ENCODE measurements at regions not wholly inside any gene's neighbourhood (a gene's known extent, or its start where the extent isn't known, plus 50 kb on each side); places are given as distances from the start of the nearest gene placed in this dataset.

DNA sequence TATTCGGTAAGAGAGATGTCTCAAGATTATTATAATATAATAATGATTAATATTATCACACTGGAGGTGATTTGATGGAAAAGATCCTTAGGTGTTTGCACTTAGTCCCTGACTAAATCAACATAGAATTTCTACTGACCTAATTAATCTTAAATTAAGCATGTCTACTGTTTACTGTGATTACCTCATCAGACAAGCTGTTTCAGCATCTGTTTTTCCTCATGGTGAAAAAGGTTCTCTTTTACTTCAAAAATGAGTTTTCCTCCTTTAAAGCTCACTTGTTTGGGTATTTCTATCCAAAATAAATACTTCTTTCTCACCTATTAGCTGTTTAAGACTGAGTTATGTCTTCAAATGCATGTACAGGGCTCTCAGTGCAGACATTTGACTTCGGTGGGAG lies 407.8 kb downstream of the NKX6-1 start:
- Histone ChIP-seq H3K36me3 (no peaks in the 10 kb centered on the region), H3K9me3 (no peaks in the 10 kb centered on the region), H3K27me3 (no peaks in the 10 kb centered on the region), H3K4me3 (replicated peaks in 1 of 3) (no peak overlapping the region), H3K27ac (no peak overlapping the region), H3K4me1 (no peaks in the 10 kb centered on the region)
- 42 to 50% methylated on average over 2 of the region's 2 CpGs for WGBS, 2 donors
- intact Hi-C loops (cut with DNase I): no loop called here
- TF ChIP-seq, protein P1, sequence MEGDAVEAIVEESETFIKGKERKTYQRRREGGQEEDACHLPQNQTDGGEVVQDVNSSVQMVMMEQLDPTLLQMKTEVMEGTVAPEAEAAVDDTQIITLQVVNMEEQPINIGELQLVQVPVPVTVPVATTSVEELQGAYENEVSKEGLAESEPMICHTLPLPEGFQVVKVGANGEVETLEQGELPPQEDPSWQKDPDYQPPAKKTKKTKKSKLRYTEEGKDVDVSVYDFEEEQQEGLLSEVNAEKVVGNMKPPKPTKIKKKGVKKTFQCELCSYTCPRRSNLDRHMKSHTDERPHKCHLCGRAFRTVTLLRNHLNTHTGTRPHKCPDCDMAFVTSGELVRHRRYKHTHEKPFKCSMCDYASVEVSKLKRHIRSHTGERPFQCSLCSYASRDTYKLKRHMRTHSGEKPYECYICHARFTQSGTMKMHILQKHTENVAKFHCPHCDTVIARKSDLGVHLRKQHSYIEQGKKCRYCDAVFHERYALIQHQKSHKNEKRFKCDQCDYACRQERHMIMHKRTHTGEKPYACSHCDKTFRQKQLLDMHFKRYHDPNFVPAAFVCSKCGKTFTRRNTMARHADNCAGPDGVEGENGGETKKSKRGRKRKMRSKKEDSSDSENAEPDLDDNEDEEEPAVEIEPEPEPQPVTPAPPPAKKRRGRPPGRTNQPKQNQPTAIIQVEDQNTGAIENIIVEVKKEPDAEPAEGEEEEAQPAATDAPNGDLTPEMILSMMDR (IDR thresholded peaks at IDR 0.05): no peak
- TF ChIP-seq POLR2A (IDR thresholded peaks at IDR 0.05): no peak
- no peak for DNase-seq

DNA sequence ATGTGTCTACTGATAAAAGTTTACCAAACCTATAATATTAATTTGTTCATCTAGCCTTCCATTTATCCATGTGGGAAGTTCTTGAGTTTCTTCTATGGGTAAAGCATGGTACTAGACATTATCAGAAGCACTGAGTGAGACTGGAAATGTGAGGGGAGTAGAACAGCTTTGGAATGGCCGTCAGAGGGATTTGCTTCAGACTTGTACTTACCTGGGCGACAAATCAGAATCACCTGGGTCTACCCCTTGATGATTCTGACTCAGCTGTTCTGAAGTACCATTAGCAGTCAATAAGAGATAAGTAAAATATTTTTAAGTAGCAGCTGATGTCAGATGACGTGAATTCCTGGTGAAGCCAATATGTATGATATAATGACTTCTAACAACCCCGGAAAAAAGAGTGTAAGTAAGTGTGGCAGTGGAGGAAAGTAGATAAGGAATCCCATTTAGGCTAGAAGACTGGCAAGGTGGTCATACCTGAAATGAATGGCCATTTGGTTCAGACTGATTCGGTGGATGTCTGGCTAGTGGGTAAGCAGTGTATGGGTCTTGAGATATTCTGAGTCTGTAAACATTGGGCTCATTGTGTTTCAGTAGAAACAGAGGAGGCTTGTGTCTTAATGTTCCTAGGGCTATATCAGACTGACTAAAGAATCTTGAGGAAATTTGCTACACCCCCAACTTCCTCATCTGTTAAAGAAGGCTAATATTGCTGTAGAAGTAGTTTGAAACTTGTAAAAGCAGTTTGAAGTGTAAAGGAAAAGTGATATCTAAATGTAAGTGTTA lies 409.2 kb downstream of the NKX6-1 start:
- Histone ChIP-seq H3K27ac (no peak overlapping the region), H3K9me3 (no peaks in the 10 kb centered on the region), H3K4me1 (no peaks in the 10 kb centered on the region), H3K36me3 (no peaks in the 10 kb centered on the region), H3K27me3 (no peaks in the 10 kb centered on the region), H3K4me3 (replicated peaks in 1 of 3) (no peak overlapping the region)
- intact Hi-C loops (cut with DNase I): no loop called here
- TF ChIP-seq, protein P1 (IDR thresholded peaks at IDR 0.05): no peak
- no peak for TF ChIP-seq POLR2A (IDR thresholded peaks at IDR 0.05)
- no peak for DNase-seq
- 86 to 90% methylated on average over 5 of the region's 5 CpGs for WGBS, 2 donors

DNA sequence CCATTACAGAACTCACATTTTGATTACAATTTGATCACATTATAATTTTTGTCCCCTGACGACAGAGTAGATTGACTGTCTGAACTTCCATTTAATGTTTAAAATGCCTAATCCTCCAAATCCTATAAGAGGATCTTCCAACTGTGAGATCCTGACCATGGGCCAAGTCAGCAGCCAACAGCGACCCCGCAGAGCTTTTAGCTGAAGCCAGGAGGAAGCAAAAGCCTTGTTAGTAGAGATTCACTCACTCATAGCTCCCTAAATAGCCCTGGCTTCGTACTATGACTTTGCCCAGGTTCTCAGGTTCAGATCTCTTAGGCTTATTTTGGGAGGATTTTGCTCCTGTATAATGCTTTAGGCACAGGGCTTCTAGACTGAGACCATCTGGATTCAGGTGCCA lies 413.1 kb downstream of the NKX6-1 start:
- 78 to 89% methylated on average over 4 of the region's 4 CpGs for WGBS, 2 donors
- TF ChIP-seq, protein P1 (IDR thresholded peaks at IDR 0.05): no peak
- TF ChIP-seq POLR2A (IDR thresholded peaks at IDR 0.05): no peak
- Histone ChIP-seq H3K9me3 (no peaks in the 10 kb centered on the region), H3K27ac (no peak overlapping the region), H3K4me3 (replicated peaks in 1 of 3) (no peak overlapping the region), H3K27me3 (no peaks in the 10 kb centered on the region), H3K36me3 (no peaks in the 10 kb centered on the region), H3K4me1 (no peaks in the 10 kb centered on the region)
- DNase-seq: no peak
- intact Hi-C loops (cut with DNase I): no loop called here

DNA sequence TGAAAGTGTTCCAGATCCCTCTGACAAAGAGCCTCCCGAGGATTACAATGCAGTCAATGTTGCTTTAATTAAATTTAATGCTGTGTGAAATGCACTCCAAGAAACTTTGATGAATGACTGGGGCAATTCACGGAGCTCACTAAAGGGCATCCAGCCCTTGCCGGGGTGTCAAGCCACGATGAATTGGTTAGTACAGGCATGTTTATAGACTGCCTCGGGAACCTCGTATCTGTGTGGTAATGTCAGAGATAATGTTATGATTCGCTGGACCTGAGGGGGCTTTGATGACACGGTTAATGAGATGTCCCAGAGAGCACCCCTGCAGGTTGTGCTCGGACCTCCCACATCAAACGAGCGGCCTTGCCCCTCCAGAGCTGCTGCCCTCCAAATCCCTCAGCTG lies 428.8 kb downstream of the NKX6-1 start:
- Histone ChIP-seq H3K36me3 (no peaks in the 10 kb centered on the region), H3K9me3 (no peaks in the 10 kb centered on the region), H3K4me3 (replicated peaks in 1 of 3) (no peak overlapping the region), H3K27me3 (no peaks in the 10 kb centered on the region), H3K4me1 (no peaks in the 10 kb centered on the region), H3K27ac (no peak overlapping the region)
- no peak for DNase-seq
- WGBS, 2 donors: 58 to 62% methylated on average over 11 of the region's 11 CpGs
- TF ChIP-seq POLR2A (IDR thresholded peaks at IDR 0.05): no peak
- TF ChIP-seq, protein P1 (IDR thresholded peaks at IDR 0.05): no peak
- intact Hi-C loops (cut with DNase I): no loop called here

DNA sequence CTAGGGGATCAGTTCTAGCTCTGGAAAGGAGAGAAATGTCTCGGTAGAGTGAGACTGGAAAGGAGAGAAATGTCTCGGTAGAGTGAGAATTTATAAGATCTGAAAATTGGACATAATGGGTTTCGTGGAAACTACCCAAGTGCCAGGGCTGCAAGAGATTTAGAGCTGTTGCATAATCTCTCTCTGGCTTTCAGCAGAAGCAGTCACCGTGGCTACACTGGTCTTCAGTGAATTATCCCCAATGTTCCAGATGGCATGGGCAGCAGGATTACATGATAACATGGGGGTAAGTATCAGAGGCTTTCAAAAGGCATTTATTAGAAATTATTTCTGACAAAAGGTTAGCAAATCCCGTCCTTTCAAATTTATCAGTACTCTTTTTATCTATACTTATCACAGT lies 435.5 kb downstream of the NKX6-1 start:
- 58 to 66% methylated on average over 5 of the region's 5 CpGs for WGBS, 2 donors
- no peaks in the 10 kb centered on the region for H3K27me3 ChIP-seq
- H3K9me3 ChIP-seq: no peaks in the 10 kb centered on the region
- no peak overlapping the region for H3K4me3 ChIP-seq (replicated peaks in 1 of 3)
- H3K27ac ChIP-seq: no peak overlapping the region
- DNase-seq: no peak
- TF ChIP-seq POLR2A (IDR thresholded peaks at IDR 0.05): no peak
- TF ChIP-seq, protein P1 (IDR thresholded peaks at IDR 0.05): no peak
- intact Hi-C loops (cut with DNase I): no loop called here
- H3K36me3 ChIP-seq: no peaks in the 10 kb centered on the region
- H3K4me1 ChIP-seq: no peaks in the 10 kb centered on the region
